NCI-H524 (cell line): ENCODE measurements at regions not wholly inside any gene's neighbourhood (a gene's known extent, or its start where the extent isn't known, plus 50 kb on each side); places are given as distances from the start of the nearest gene placed in this dataset.

ENCODE experiments used
- DNase-seq, 2 experiments: peaks; one replicate each; lab custom pipeline; 2025; lab: John Stamatoyannopoulos, UW

- DNase-seq, result no peak
These were observed 257.0 kb downstream of the HHIPL2 start for GRCh38 chr1:222290866-222291265.

GRCh38 chr1:222288053-222288452, 259.9 kb downstream of the HHIPL2 start:
- DNase-seq, result no peak

GRCh38 chr1:222286011-222286410, 261.9 kb downstream of the HHIPL2 start:
- no peak for DNase-seq

GRCh38 chr1:222285526-222285925, 262.4 kb downstream of the HHIPL2 start:
- DNase-seq, result no peak

GRCh38 chr1:222284466-222284865, 263.4 kb downstream of the HHIPL2 start:
- DNase-seq, result no peak

- no peak for DNase-seq
These were observed 264.6 kb downstream of the HHIPL2 start for GRCh38 chr1:222283147-222283768.

- DNase-seq, result peak in 1 of 2 experiments; percentile 21
These were observed 268.3 kb downstream of the HHIPL2 start for GRCh38 chr1:222279591-222279990.

GRCh38 chr1:222278501-222278900, 269.4 kb downstream of the HHIPL2 start:
- no peak for DNase-seq

- DNase-seq, result peak; percentile 43 to 83
These were observed 272.0 kb downstream of the HHIPL2 start for GRCh38 chr1:222275729-222276465.

GRCh38 chr1:222275001-222275728, 272.7 kb downstream of the HHIPL2 start:
- no peak for DNase-seq

GRCh38 chr1:222266223-222267196, 281.4 kb downstream of the HHIPL2 start:
- no peak for DNase-seq

GRCh38 chr1:222263791-222264190, 284.1 kb downstream of the HHIPL2 start:
- DNase-seq, result no peak

- DNase-seq, result no peak
These were observed 290.9 kb downstream of the HHIPL2 start for GRCh38 chr1:222257027-222257426.

- DNase-seq, result no peak
These were observed 291.8 kb downstream of the HHIPL2 start for GRCh38 chr1:222256058-222256457.

GRCh38 chr1:222252788-222253187, 295.1 kb downstream of the HHIPL2 start:
- no peak for DNase-seq

- DNase-seq, result no peak
These were observed 296.1 kb downstream of the HHIPL2 start for GRCh38 chr1:222251847-222252246.

GRCh38 chr1:222250376-222250775, 297.5 kb downstream of the HHIPL2 start:
- no peak for DNase-seq

- DNase-seq, result no peak
These were observed 300.0 kb downstream of the HHIPL2 start for GRCh38 chr1:222247811-222248310.

- no peak for DNase-seq
These were observed 300.8 kb downstream of the HHIPL2 start for GRCh38 chr1:222247081-222247480.

- DNase-seq, result peak in 1 of 2 experiments; percentile 35
These were observed 304.0 kb downstream of the HHIPL2 start for GRCh38 chr1:222243902-222244301.

- peak; percentile 18 to 66 for DNase-seq
These were observed 305.4 kb downstream of the HHIPL2 start for GRCh38 chr1:222242492-222242891.

GRCh38 chr1:222241410-222241809, 306.5 kb downstream of the HHIPL2 start:
- peak in 1 of 2 experiments; percentile 13 for DNase-seq
